Skin epidermis (tissue), 12 donors: ENCODE measurements at regions not wholly inside any gene's neighbourhood (a gene's known extent, or its start where the extent isn't known, plus 50 kb on each side); places are given as distances from the start of the nearest gene placed in this dataset.
A peak's percentile ranks its signal among the peaks of the same experiment; 100 is the strongest.

Source experiments
- H3K27ac ChIP-seq, 21 experiments: fragments of 200-600 bp; sonication (generic) in 11 of 21; one replicate each; pipeline ENCODE4 v1.5.0; 2020; ENCODE audit warnings: mild to moderate bottlenecking in 3 of 21, inconsistent platforms in 2 of 21, moderate library complexity in 2 of 21
- H3K4me3 ChIP-seq, 7 experiments: fragments of 200-600 bp; sonication (generic) in 2 of 7; one replicate each; pipeline ENCODE4 v1.5.0; 2020; ENCODE audit warnings: inconsistent platforms in 2 of 7, mild to moderate bottlenecking in 2 of 7, moderate library complexity in 1 of 7

GRCh38 chr11:119480380-119481020, 57.5 kb upstream of the THY1 start:
- Histone ChIP-seq H3K27ac (peak overlapping the region in 1 of 21 experiments; percentile 49), H3K4me3 (no peak overlapping the region)

DNA sequence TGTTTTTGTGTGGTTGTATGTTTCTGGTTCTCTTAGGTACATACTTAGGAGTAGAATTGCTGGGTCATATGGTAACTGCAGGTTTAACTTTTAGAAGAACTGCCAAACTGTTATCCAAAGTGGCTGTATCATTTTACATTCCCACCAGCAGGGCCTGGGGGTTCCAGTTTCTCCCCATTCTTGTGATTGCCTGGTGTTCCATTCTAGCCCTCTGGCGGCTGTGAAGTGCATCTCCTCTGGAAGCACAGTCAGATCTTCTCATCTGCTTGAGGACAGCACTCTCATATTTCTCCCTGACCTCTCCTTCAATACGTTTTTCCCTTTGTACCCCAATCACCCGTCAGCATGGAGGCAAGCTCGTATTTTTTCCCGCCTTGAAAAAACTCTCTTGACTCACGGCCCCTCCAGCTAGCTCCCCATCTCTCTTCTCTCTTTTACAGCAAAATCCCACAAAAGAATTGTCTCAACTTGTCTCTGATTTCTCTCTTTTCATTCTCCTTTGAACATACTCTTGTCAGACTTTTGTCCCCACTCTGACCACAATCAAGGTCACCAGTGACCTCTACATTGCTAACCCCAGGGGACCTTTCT, 56.8 kb upstream of the THY1 start:
- Histone ChIP-seq H3K27ac (no peak overlapping the region), H3K4me3 (no peak overlapping the region)

- H3K4me3 ChIP-seq, result no peak overlapping the region
- no peak overlapping the region for H3K27ac ChIP-seq
Measured at GRCh38 chr11:119478711-119479285, 55.8 kb upstream of the THY1 start.

GRCh38 chr11:119476666-119477331, 53.8 kb upstream of the THY1 start:
- Histone ChIP-seq H3K4me3 (no peak overlapping the region), H3K27ac (no peak overlapping the region)

- H3K27ac ChIP-seq, result peak overlapping the region in 1 of 21 experiments; percentile 11
- no peak overlapping the region for H3K4me3 ChIP-seq
Measured at GRCh38 chr11:119476038-119476437, 53.1 kb upstream of the THY1 start.

- no peak overlapping the region for H3K4me3 ChIP-seq
- peak overlapping the region in 13 of 21 experiments; percentile 2 to 80 (median 48) for H3K27ac ChIP-seq
Measured at GRCh38 chr11:119474682-119475596, 52.0 kb upstream of the THY1 start.

DNA sequence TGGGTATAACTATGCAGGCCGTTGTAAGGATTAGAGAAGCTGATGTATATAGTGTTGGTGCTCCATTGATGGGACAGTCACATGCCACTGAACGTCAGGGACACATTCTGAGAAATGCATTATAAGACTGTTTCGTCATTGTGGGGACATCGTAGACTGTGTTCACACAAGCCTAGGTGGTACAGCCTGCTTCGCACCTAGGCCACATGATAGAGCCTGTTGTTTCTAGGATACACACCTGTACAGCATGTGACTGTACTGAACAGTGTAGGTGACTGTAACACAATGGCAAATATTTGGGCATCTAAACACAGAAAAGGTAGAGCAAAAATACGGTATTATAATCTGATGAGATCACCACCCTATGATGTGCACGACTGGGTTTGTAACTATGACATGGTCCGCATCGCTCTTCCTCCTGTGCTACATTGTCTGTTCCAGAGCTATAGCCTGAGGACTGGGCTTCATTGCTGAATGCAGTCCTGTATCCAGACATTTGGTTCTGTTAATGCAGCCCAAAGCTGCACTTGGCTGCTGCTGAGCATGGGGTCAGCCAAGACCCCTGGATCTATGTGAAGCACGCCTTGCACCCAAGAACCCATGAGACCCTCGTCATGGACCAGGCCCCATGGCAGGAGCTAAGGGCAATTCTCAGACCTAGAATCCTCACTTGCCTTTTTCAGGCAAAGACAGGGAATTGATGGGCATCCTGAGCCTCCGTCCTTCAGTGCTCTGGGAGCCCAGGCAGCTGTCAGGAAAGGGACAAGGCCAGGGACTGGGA, 51.1 kb upstream of the THY1 start:
- Histone ChIP-seq H3K27ac (peak overlapping the region in 2 of 21 experiments; percentile 57 to 80), H3K4me3 (no peak overlapping the region)

DNA sequence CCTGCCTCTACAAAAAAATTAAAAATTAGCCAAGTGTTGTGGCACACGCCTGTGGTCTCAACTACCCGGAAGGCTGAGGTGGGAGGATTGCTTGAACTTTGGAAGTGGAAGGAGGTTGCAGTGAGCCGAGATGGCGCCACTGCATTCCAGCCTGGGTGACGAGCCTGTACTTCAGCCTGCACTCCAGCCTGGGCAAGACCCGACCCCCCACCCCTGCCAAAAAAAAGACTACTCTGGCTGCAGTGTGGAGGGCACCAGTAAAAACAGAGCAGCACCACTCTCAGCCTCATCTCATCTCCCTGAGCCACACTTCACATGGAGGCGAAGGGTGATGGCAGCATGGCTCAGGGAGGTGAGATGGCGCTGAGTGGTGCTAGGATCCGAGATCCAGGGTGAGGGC, 50.3 kb upstream of the THY1 start:
- Histone ChIP-seq H3K27ac (peak overlapping the region in 1 of 21 experiments; percentile 60), H3K4me3 (no peak overlapping the region)

GRCh38 chr11:119472856-119473222, 49.9 kb upstream of the THY1 start:
- Histone ChIP-seq H3K4me3 (no peak overlapping the region), H3K27ac (peak overlapping the region in 3 of 21 experiments; percentile 20 to 60 (median 22))
